SK-N-SH (cell line): ENCODE measurements at regions not wholly inside any gene's neighbourhood (a gene's known extent, or its start where the extent isn't known, plus 50 kb on each side); places are given as distances from the start of the nearest gene placed in this dataset.

Source experiments
- CTCF ChIA-PET: fragments of 300-600, 350-600 bp; formaldehyde crosslinking; extraction: SDS; loops from one replicate; lab custom pipeline; 2021; lab: Yijun Ruan, JAX
- POLR2A ChIA-PET: fragments of 350-600 bp; sonication (Branson Sonifier 250); formaldehyde crosslinking; extraction: SDS; loops from one replicate; lab custom pipeline; 2020; ENCODE audit warnings: antibody characterized with exemption, inconsistent platforms; lab: Yijun Ruan, JAX
- DNase-seq: peaks from one replicate; pipeline ENCODE4 v3.0.0; 2012
- H2AFZ ChIP-seq: fragments of 200-600 bp; sonication (generic); 2 replicates; pipeline ENCODE4 v1.8.1; 2016; ENCODE audit warnings: antibody characterized with exemption, mild to moderate bottlenecking, low read depth
- H3F3A ChIP-seq: fragments of 200-600 bp; sonication (generic); replicated peaks from 2 replicates; pipeline ENCODE3; 2016; ENCODE audit warnings: antibody characterized with exemption, mild to moderate bottlenecking; ENCODE audit not compliant: insufficient read depth
- H3K27ac ChIP-seq, 2 experiments: fragments of 200-500 bp in 1 of 2; fragments of 200-600 bp in 1 of 2; sonication (Bioruptor generic) in 1 of 2; sonication (generic), shearing (Covaris generic) in 1 of 2; 2 replicates each; pipeline versions ENCODE4 v1.5.1 to v1.6.1; 2014 to 2016; ENCODE audit warnings: low read depth in 2 of 2, inconsistent platforms in 1 of 2, low read length in 1 of 2, mild to moderate bottlenecking in 1 of 2, mixed read lengths in 1 of 2
- H3K27me3 ChIP-seq: fragments of 200-600 bp; sonication (generic), shearing (Covaris generic); 2 replicates; pipeline ENCODE4 v1.6.1; 2016; ENCODE audit warnings: mixed run types; ENCODE audit not compliant: insufficient read depth
- H3K36me3 ChIP-seq, 2 experiments: fragments of 200-500 bp in 1 of 2; fragments of 200-600 bp in 1 of 2; sonication (Bioruptor generic) in 1 of 2; sonication (generic) in 1 of 2; replicated peaks in 1 of 2; 2 replicates each; pipeline versions ENCODE3 to v1.5.1; 2014 to 2016; ENCODE audit warnings: low read length in 1 of 2, mild to moderate bottlenecking in 1 of 2; ENCODE audit not compliant: insufficient read depth in 2 of 2, control insufficient read depth in 1 of 2
- H3K4me1 ChIP-seq, 2 experiments: fragments of 200-500 bp in 1 of 2; fragments of 200-600 bp in 1 of 2; sonication (Bioruptor generic) in 1 of 2; sonication (generic), shearing (Covaris generic) in 1 of 2; 2 replicates each; pipeline versions ENCODE4 v1.5.1 to v1.6.1; 2014 to 2016; ENCODE audit warnings: low read depth in 1 of 2, low read length in 1 of 2, mixed run types in 1 of 2; ENCODE audit not compliant: insufficient read depth in 2 of 2, control insufficient read depth in 1 of 2
- H3K4me2 ChIP-seq: fragments of 200-600 bp; sonication (generic), shearing (Covaris generic); 2 replicates; pipeline ENCODE4 v1.6.1; 2017; ENCODE audit warnings: mixed run types
- H3K4me3 ChIP-seq, 2 experiments: fragments of 200-500 bp in 1 of 2; fragments of 200-600 bp in 1 of 2; sonication (Bioruptor generic) in 1 of 2; sonication (generic), shearing (Covaris generic) in 1 of 2; 2 replicates each; pipeline versions ENCODE4 v1.5.1 to v1.8.1; 2014 to 2016; ENCODE audit warnings: low read depth in 2 of 2, inconsistent platforms in 1 of 2, low read length in 1 of 2, mild to moderate bottlenecking in 1 of 2, mixed read lengths in 1 of 2, moderate library complexity in 1 of 2
- H3K79me2 ChIP-seq: fragments of 200-600 bp; sonication (generic); 2 replicates; pipeline ENCODE4 v1.8.1; 2017; ENCODE audit warnings: mild to moderate bottlenecking; ENCODE audit not compliant: insufficient read depth
- H3K9ac ChIP-seq: fragments of 200-600 bp; sonication (generic); 2 replicates; pipeline ENCODE4 v1.6.1; 2017; ENCODE audit warnings: mixed run types
- H3K9me2 ChIP-seq: fragments of 200-600 bp; sonication (generic); 2 replicates; pipeline ENCODE4 v1.6.1; 2017; ENCODE audit warnings: mixed run types
- H3K9me3 ChIP-seq: fragments of 200-600 bp; sonication (generic); 2 replicates; pipeline ENCODE4 v1.6.1; 2017; ENCODE audit warnings: mixed run types, mild to moderate bottlenecking, moderate library complexity
- H4K20me1 ChIP-seq: fragments of 200-600 bp; sonication (generic); 2 replicates; pipeline ENCODE4 v1.6.1; 2017; ENCODE audit warnings: mild to moderate bottlenecking, mixed run types; ENCODE audit not compliant: insufficient read depth
- CHD2 ChIP-seq: fragments of 150-350 bp; IDR thresholded peaks from 2 replicates; pipeline ENCODE4 v1.6.1; 2018; ENCODE audit warnings: low read length; ENCODE audit not compliant: partially characterized antibody
- ELF1 ChIP-seq: IDR thresholded peaks from 2 replicates; pipeline ENCODE4 v1.4.0; 2012
- EZH2phosphoT487 ChIP-seq: fragments of 200-600 bp; sonication (generic); IDR thresholded peaks from 2 replicates; pipeline ENCODE4 v1.6.1; 2017; ENCODE audit warnings: low read depth, mixed run types, mild to moderate bottlenecking, antibody characterized with exemption, moderate library complexity, borderline replicate concordance
- FOSL2 ChIP-seq: IDR thresholded peaks from 2 replicates; pipeline ENCODE4 v1.4.0; 2012; ENCODE audit warnings: low read depth, mild to moderate bottlenecking, moderate library complexity, borderline replicate concordance
- FOXJ3 ChIP-seq: sonication (generic); formaldehyde crosslinking; IDR thresholded peaks from 2 replicates; pipeline ENCODE4 v1.5.1; 2020; ENCODE audit warnings: mild to moderate bottlenecking, missing genetic modification reagents
- JUND ChIP-seq: IDR thresholded peaks from 2 replicates; pipeline ENCODE4 v1.4.0; 2012
- MEF2A ChIP-seq: IDR thresholded peaks from 2 replicates; pipeline ENCODE4 v1.4.0; 2012; ENCODE audit warnings: low read depth, borderline replicate concordance
- MXI1 ChIP-seq: IDR thresholded peaks from 2 replicates; pipeline ENCODE4 v1.6.1; 2012; ENCODE audit warnings: mild to moderate bottlenecking, low read depth, low read length, improper control_type of control experiment
- NFIC ChIP-seq: IDR thresholded peaks from 2 replicates; pipeline ENCODE4 v1.4.0; 2012; ENCODE audit warnings: borderline replicate concordance
- POLR2AphosphoS5 ChIP-seq: IDR thresholded peaks from 2 replicates; pipeline ENCODE4 v1.6.1; 2012; ENCODE audit warnings: low read depth, low read length
- RAD21 ChIP-seq: IDR thresholded peaks from 2 replicates; pipeline ENCODE4 v1.6.1; 2012; ENCODE audit warnings: mild to moderate bottlenecking, low read length
- RCOR1 ChIP-seq: fragments of 150-350 bp; IDR thresholded peaks from 2 replicates; pipeline ENCODE4 v1.6.1; 2017; ENCODE audit warnings: antibody characterized with exemption, low read length
- RFX5 ChIP-seq: IDR thresholded peaks from 2 replicates; pipeline ENCODE4 v1.6.1; 2012; ENCODE audit warnings: mild to moderate bottlenecking, improper control_type of control experiment, low read length
- RXRA ChIP-seq: IDR thresholded peaks from 2 replicates; pipeline ENCODE4 v1.4.0; 2012; ENCODE audit warnings: low read depth, mild to moderate bottlenecking, borderline replicate concordance
- SMC3 ChIP-seq: IDR thresholded peaks from 2 replicates; pipeline ENCODE4 v1.6.1; 2012; ENCODE audit warnings: low read depth, low read length, improper control_type of control experiment
- TAF1 ChIP-seq: IDR thresholded peaks from 2 replicates; pipeline ENCODE4 v1.6.1; 2012; ENCODE audit warnings: low read depth, mild to moderate bottlenecking, low read length, moderate library complexity, borderline replicate concordance
- TEAD4 ChIP-seq: IDR thresholded peaks from 2 replicates; pipeline ENCODE4 v1.4.0; 2012; ENCODE audit warnings: mild to moderate bottlenecking, borderline replicate concordance; ENCODE audit not compliant: insufficient read depth
- WGBS: methylation state at CpG from one replicate; pipeline ENCODE4 v1.1.6; 2017; ENCODE audit warnings: low lambda C conversion rate; 5-methylcytosine and 5-hydroxymethylcytosine counted together
- TF ChIP-seq, protein P1 (sequence below): IDR thresholded peaks from 2 replicates; pipeline ENCODE4 v1.4.0; 2012; ENCODE audit warnings: low read depth, borderline replicate concordance
- TF ChIP-seq, protein P2 (sequence below): fragments of 150-350 bp; IDR thresholded peaks from 2 replicates; pipeline ENCODE4 v1.6.1; 2016; ENCODE audit warnings: mild to moderate bottlenecking, low read depth, low read length
- TF ChIP-seq, protein P3 (sequence below): IDR thresholded peaks from 2 replicates; pipeline ENCODE4; 2012
- TF ChIP-seq, protein P4 (sequence below): IDR thresholded peaks from 2 replicates; pipeline ENCODE4 v1.6.1; 2012; ENCODE audit warnings: mild to moderate bottlenecking, low read depth, low read length, moderate library complexity

DNA sequence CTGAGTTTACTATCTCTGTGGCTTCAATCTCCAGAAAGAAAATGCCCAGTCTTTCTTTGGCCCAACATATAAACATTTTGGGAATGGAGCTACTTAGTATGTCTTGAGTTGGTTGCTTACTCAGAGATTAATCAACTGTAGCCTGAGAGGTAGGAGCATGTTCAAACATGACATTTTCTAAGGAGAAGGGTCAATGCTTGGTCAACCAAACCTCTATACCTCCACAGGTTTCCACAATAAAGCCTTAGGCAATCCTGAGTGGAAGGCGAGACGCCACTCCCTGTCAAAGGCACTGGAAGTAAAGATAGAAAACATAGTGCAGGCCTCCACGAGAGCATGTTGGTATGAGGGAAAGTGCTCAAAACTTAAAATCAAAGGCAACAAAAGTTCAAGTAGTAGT is 411.4 kb downstream of the KCTD16 start:
- Histone ChIP-seq H2AFZ (no peak overlapping the region), H3K36me3 (no peaks in the 10 kb centered on the region), H3K27ac (no peak overlapping the region), H3K4me3 (no peak overlapping the region), H4K20me1 (no peaks in the 10 kb centered on the region), H3K9ac (no peak overlapping the region), H3K27me3 (no peaks in the 10 kb centered on the region), H3K4me1 (no peaks in the 10 kb centered on the region), H3K9me2 (no peaks in the 10 kb centered on the region), H3K4me2 (no peak overlapping the region), H3K79me2 (no peaks in the 10 kb centered on the region), H3F3A (no peaks in the 10 kb centered on the region), H3K9me3 (no peaks in the 10 kb centered on the region)
- ChIA-PET POLR2A (no interaction called here), CTCF (no interaction called here)
- 36% methylated on average over 3 of the region's 3 CpGs for WGBS
- DNase-seq, result no peak
- TF ChIP-seq MXI1 (no peak), TAF1 (no peak), RCOR1 (no peak), FOSL2 (no peak), EZH2phosphoT487 (no peak), POLR2AphosphoS5 (no peak), MEF2A (no peak), RAD21 (no peak), RFX5 (no peak)
- TF ChIP-seq, protein P1, sequence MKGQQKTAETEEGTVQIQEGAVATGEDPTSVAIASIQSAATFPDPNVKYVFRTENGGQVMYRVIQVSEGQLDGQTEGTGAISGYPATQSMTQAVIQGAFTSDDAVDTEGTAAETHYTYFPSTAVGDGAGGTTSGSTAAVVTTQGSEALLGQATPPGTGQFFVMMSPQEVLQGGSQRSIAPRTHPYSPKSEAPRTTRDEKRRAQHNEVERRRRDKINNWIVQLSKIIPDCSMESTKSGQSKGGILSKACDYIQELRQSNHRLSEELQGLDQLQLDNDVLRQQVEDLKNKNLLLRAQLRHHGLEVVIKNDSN, result no peak
- TF ChIP-seq, protein P2, sequence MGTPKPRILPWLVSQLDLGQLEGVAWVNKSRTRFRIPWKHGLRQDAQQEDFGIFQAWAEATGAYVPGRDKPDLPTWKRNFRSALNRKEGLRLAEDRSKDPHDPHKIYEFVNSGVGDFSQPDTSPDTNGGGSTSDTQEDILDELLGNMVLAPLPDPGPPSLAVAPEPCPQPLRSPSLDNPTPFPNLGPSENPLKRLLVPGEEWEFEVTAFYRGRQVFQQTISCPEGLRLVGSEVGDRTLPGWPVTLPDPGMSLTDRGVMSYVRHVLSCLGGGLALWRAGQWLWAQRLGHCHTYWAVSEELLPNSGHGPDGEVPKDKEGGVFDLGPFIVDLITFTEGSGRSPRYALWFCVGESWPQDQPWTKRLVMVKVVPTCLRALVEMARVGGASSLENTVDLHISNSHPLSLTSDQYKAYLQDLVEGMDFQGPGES, result no peak

DNA sequence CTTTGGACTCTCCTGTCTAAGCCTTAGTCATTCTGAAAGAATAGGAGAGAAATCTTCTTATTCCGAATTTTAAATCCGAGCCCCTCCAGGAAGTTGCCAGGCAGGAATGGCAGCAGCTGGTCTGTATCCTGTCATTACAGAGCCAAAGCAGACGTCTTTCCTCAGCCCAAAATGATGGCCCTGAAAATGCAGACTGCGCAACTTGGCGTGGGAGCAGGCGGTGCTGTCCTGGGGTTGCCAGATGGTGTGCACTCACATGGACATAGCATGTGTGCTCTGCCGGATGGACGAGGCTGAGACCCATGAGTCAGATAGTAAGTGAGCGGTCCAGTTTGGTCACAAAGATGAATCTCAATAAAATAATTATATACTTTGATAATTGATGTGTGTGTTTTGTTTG is 410.4 kb downstream of the KCTD16 start:
- Histone ChIP-seq H3K9me3 (no peaks in the 10 kb centered on the region), H3K27ac (no peak overlapping the region), H3K79me2 (no peaks in the 10 kb centered on the region), H3K9me2 (no peaks in the 10 kb centered on the region), H2AFZ (no peak overlapping the region), H3K4me1 (no peaks in the 10 kb centered on the region), H3K4me3 (no peak overlapping the region), H3K27me3 (no peaks in the 10 kb centered on the region), H3F3A (no peaks in the 10 kb centered on the region), H3K4me2 (no peak overlapping the region), H3K36me3 (no peaks in the 10 kb centered on the region), H4K20me1 (no peaks in the 10 kb centered on the region), H3K9ac (no peak overlapping the region)
- DNase-seq, result no peak
- no peak for TF ChIP-seq TAF1
- TF ChIP-seq FOXJ3 (CRISPR knock-in tag), result no peak
- no peak for TF ChIP-seq JUND
- TF ChIP-seq, protein P3, sequence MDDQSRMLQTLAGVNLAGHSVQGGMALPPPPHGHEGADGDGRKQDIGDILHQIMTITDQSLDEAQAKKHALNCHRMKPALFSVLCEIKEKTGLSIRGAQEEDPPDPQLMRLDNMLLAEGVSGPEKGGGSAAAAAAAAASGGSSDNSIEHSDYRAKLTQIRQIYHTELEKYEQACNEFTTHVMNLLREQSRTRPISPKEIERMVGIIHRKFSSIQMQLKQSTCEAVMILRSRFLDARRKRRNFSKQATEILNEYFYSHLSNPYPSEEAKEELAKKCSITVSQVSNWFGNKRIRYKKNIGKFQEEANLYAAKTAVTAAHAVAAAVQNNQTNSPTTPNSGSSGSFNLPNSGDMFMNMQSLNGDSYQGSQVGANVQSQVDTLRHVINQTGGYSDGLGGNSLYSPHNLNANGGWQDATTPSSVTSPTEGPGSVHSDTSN, result no peak
- TF ChIP-seq CHD2, result no peak
- no peak for TF ChIP-seq EZH2phosphoT487
- no peak for TF ChIP-seq SMC3
- TF ChIP-seq FOSL2, result no peak
- TF ChIP-seq NFIC, result no peak
- no peak for TF ChIP-seq RXRA
- TF ChIP-seq, protein P1, result no peak
- TF ChIP-seq MXI1, result no peak
- no peak for TF ChIP-seq TEAD4
- TF ChIP-seq ELF1, result no peak
- TF ChIP-seq, protein P4, sequence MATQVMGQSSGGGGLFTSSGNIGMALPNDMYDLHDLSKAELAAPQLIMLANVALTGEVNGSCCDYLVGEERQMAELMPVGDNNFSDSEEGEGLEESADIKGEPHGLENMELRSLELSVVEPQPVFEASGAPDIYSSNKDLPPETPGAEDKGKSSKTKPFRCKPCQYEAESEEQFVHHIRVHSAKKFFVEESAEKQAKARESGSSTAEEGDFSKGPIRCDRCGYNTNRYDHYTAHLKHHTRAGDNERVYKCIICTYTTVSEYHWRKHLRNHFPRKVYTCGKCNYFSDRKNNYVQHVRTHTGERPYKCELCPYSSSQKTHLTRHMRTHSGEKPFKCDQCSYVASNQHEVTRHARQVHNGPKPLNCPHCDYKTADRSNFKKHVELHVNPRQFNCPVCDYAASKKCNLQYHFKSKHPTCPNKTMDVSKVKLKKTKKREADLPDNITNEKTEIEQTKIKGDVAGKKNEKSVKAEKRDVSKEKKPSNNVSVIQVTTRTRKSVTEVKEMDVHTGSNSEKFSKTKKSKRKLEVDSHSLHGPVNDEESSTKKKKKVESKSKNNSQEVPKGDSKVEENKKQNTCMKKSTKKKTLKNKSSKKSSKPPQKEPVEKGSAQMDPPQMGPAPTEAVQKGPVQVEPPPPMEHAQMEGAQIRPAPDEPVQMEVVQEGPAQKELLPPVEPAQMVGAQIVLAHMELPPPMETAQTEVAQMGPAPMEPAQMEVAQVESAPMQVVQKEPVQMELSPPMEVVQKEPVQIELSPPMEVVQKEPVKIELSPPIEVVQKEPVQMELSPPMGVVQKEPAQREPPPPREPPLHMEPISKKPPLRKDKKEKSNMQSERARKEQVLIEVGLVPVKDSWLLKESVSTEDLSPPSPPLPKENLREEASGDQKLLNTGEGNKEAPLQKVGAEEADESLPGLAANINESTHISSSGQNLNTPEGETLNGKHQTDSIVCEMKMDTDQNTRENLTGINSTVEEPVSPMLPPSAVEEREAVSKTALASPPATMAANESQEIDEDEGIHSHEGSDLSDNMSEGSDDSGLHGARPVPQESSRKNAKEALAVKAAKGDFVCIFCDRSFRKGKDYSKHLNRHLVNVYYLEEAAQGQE, result no peak
- POLR2A ChIA-PET, result no interaction called here
- 56% methylated on average over 7 of the region's 9 CpGs for WGBS
- CTCF ChIA-PET, result no interaction called here
